Epidermal melanocyte (primary cell): ENCODE measurements at regions not wholly inside any gene's neighbourhood (a gene's known extent, or its start where the extent isn't known, plus 50 kb on each side); places are given as distances from the start of the nearest gene placed in this dataset.

Source experiments
- DNase-seq: peaks from one replicate; pipeline ENCODE4 v3.0.0; 2011; ENCODE audit warnings: low spot score; ENCODE audit not compliant: insufficient read length

DNA sequence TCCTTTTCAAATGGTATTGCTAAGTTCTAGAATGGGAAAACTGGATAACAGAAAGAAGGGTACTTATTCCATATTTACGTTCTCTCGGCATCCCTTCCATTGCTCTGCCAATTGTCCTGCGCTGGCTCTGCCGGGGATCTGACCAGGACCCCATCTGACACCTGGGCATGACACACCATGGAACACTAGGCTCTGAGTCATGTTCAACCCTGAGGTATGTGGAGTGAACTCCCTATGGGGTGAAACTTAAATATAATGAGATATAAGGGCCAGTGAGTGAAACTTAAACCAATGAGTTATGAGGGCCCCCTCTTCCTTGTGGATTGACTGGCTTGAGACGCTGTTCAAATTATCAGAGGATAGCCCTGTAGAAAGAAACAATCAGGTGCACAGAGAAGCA lies 55.1 kb upstream of the ZEB1 start:
- DNase-seq: no peak

DNA sequence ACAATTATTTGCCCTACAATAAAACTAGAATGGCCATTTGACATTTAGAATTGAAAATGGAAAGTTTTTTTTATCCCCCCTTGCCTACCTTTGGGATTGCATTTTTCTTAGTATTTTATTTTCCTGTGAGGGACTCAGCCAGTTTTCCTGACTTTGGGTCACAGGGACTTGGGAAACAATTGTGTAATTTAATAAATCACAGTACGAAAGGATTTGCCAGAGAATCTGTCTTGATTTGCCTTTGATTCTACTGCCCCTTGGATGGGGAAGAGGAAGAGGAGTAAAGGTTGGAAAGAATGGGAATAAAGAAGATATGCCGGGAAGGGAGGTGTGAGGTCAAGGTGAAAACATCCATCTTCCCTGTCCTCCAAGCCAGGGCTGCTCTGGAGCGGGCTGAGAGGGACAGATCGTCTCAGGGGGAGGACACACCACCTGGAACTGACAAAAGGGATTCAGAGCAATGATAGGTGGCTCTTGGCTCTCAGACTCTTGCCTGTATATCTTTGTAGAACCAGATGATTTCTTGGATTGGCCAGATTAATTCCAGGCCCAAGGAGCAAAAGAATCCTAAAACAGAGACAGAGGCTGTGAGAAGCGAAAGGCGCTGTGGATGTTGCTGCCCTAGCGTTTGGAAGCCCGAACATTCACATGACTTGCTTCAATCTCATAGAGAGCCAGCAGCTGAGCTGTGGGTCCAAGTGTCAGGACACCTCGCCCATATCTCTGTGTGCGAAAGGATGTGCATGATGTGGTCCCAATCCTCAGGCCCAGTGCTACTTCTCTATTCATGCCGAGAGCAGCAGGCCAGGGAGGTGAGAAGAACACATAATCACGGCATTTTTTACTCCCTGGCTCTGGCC lies 50.3 kb upstream of the ZEB1 start:
- no peak for DNase-seq
